Ecto neural progenitor cell (in vitro differentiated cells): ENCODE measurements at regions not wholly inside any gene's neighbourhood (a gene's known extent, or its start where the extent isn't known, plus 50 kb on each side); places are given as distances from the start of the nearest gene placed in this dataset.
"Not testable (repeated sequence)": the region's sequence is repeated elsewhere in the genome, so short reads cannot be mapped to it uniquely, and the experiment has no call there.

Source experiments
- DNase-seq: peaks from one replicate; pipeline ENCODE4 v3.0.0-alpha.2; 2018; ENCODE audit warnings: low spot score

DNA sequence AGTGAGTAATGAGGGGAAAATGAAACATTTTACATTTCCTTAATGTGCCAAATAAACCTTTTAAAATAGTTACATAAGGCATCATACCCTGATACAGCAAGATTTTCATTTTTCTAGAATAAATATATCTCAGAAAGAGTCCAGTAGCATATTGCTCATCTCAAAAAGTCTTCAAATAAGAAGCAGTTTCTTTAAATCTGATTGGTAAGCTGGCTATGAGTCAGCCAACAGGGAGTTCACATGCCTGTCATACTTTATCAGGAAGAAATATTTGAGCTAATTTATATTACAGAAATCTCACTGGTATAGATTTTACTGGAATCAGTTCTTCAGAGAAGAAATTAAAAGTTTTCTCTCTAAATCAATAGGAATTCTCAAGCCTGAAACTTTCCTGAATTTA is 258.1 kb downstream of the C11orf87 start:
- DNase-seq: no peak

DNA sequence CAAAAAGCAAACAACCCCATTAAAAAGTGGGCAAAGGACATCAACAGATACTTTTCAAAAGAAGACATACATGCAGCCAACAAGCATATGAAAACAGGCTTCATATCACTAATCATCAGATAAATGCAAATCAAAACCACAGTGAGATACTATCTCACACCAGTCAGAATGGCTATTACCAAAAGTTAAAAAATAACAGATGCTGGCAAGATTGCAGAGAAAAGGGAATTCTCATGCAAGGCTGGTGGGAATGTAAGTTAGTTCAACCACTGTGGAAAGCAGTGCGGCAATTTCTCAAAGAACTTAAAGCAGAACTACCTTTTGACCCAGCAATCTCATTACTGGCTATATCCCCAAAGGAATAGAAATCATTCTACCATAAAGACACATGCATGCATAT is 260.8 kb downstream of the C11orf87 start:
- not testable (repeated sequence) for DNase-seq

DNA sequence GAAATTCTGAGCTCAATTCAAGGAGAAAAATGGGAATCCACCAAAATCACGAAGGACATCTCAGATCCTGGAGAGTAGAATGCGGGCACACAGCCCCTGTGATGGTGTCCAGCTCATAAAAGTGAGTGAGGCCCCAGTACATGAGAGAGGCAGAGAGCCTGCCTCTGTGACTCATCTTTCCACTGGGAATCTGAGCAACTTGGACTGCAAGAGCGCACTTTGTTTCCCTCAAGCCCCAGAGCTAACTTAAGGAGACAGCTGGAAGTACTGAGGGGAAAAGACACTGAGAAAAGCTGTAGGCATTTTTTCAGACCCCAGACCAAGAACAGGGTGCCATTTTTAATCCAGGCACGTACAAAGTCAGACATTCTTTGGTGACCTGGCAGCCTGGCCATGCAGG is 273.7 kb downstream of the C11orf87 start:
- DNase-seq: no peak

DNA sequence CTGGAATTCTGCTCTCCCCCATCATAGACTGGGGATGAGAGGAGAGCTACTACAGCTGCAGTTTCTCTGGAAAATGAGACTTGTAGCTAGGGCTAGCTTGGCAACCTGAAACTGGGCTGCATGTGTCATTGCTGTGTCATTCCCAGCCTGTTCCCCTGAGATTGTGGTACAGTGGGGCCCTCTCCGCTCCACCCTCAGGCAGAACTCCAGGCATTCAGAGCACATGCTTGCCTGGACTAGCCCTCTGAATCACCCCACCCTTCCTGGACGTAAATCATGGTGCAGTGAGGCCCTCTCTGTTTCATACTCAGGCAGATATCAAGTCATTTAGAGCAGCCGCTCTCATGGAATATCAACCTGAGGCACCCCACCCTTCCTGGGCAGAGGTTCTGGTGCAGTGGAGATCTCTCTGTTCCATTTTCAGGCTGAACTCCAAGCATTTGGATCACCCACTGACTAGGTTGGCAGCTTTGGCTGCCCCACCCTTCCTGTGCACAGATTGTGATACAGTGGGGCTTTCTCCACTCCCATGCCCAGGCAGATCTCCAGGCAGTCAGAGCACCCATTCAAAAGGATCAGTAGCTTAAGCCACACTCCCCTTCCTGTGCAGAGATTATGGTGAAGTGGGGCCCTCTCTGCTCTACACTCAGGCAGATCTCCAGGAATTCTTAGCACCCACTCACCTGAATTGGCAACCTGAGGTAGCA is 274.4 kb downstream of the C11orf87 start:
- DNase-seq: no peak

DNA sequence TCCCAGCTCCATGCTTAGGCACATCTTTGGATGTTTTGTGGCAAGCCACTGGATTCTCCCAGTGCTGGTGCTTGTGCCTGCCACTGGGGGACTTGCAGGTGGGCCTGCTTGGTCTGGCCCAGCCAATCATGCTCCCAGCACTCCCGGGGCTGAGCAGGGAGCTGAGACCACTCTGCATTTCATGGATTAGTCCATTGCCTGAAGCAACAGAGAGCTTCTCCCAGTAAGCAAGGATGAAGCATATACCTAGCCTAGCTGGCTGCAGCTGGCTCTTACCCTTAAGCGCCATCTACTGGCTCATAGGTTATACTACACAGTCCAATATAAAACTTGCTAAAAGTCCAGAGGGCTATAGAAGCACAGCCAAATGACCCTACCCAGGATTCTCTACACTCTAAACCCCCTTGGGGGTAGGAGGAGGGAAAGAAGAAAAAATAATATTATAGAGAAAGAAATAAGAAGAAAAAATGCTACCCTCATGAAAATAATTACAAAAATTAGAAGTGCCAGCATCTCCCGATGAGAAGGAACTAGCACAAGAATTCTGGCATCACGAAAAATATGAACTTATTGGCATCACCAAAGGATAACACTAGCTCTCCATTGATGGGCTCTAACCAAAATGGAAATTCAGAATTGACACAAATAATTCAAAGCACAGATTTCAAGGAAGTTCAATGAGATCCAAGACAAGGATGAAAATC is 275.3 kb downstream of the C11orf87 start:
- peak; percentile 55 for DNase-seq

DNA sequence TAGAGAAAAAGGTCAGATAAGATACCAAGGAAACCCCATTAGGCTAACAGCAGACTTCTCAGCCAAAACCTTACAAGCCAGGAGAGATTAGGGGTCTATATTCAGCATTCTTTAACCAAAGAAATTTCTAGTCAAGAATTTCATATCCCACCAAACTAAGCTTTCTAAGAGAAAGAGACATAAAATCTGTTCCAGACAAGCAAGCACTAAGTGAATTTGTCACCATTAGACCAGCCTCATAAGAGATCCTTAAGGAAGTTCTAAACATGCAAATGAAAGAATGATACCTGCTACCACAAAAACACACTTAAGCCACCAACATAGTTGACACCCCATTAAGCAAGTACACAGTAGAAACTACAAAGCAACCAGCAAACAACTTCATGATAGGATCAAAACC is 276.2 kb downstream of the C11orf87 start:
- DNase-seq: no peak

DNA sequence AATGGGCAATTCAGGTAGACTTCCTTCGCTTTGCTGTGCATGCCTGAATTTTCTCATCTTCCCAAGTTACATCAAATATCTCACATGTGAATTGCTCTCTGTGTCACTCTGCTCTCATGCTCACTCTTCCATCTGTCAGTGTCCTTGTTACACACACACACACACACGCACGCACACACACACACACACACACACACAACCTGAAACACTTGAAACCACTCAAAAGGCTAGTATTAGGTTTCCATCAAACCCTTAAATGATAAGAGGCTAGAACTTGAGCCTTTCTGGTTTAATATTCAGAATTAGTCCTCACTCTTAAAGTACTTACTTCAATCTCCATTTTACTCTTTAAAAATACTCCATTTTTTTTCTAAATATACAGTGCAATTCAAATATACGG is 282.4 kb downstream of the C11orf87 start:
- DNase-seq: no peak

DNA sequence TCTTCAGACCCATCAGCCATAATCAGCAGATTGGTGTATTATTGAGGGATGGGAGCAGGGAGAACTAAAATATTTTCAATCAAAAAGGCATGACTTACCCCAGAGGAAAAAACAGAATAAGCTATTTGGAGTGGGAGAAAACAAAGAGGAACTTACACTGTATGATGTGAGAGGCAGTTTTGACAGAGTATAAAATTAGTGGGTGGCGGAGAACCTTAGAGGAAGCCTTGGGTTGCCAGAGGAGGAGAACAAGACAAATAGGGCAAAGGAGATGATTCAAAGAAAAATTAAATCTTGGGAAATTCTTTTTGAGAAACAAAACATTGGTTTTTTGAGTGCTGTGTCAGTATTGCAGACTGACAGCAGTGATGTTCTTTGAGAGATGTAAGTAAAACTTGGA is 285.0 kb downstream of the C11orf87 start:
- no peak for DNase-seq

DNA sequence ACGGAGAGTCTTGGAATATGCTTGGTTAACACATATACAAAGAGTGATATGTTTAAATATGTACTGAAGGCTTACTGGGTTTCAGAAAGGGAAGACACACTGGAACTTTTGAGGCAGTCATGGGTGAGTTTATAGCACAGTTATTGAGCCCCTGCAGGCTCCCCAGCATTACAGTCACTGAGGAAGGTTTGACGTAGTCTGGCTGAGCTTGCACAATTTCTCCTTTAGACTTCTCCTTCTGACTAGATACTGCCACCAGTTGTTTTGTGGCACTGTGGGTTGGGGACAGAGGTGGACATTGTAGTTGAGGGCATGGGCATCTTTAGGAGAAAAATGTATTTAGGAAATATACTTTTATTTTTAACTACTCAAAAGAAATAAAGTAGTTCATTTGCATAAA is 285.4 kb downstream of the C11orf87 start:
- no peak for DNase-seq

DNA sequence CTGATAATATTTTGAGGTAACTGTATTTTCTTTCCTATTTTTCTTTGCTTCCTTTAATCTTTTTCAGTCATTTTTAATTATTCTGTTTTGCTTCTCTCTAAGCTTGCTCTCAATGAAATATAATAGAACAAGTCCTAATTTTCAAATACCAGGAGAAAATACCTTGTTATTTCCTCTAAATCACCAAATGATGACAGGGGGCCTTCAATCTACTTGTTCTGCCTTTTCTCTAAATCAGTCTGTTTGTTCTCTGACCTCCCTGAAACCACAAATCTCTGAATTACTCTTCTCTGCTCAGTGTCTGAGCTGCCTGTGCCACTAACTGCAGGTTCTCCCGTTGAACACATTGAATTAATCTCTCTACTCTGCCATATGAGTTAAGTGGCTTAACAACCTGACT is 286.2 kb downstream of the C11orf87 start:
- no peak for DNase-seq

DNA sequence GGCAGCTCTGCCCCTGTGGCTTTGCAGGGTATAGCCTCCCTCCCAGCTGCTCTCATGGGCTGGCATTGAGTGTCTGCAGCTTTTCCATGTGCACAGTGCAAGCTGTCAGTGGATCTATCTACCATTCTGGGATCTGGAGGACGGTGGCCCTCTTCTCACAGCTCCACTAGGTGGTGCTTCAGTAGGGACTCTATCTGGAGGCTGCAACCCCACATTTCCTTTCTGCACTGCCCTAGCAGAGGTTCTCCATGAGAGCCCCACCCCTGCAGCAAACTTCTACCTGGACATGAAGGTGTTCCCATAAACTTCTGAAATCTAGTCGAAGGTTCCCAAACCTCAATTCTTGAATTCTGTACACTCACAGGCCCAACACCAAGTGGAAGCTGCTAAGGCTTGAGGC is 292.5 kb downstream of the C11orf87 start:
- DNase-seq: not testable (repeated sequence)

DNA sequence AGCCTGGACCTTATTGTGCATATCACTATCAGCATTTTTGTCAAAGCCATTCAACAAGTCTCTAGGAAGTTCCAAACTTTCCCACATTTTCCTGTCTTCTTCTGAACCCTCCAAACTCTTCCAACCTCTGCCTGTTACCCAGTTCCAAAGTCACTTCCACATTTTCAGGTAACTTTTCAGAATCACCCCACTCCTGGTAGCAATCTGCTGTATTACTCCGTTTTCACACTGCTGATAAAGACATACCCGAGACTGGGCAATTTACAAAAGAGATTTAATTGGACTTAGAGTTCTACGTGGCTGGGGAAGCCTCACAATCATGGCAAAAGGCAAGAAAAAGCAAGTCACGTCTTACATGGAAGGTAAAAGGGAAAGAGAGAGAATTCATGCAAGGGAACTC is 293.4 kb downstream of the C11orf87 start:
- not testable (repeated sequence) for DNase-seq

DNA sequence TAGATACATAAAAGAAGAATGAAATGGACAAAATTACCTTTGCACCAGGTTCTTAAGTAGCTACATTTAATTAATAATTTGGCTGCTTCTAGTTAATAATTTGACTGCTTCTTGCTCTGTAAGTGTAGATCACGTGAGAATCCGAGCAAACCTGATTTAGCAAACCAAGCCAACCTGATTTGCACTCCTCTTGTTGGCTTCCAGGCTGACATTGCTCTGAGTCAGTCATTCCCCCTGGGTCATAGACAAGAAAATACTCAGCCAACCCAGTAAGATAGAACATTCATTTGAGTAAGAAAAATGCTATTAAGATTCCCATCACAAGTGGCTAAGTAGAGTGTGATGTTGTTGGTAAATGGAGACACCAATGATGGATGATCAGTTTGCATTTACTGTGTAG is 304.1 kb downstream of the C11orf87 start:
- DNase-seq: no peak

DNA sequence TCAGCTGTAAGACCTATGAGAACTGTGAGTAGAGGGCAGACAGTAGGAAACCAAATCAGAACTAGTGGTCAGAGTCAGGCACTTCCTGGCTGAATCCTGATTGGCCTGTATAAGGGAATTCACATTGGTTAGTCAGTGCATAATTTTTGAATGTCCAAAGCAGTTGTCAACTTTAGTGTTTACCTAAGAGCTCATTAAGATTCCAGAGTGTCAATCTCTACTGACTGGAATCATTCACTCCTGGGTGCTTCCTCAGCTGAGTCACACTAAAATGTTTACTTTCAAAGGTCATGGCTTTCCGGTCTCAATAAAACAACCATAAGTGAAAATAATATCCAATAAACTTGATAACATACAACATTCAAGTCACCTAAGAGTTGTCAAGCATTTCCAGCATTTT is 306.1 kb downstream of the C11orf87 start:
- no peak for DNase-seq

DNA sequence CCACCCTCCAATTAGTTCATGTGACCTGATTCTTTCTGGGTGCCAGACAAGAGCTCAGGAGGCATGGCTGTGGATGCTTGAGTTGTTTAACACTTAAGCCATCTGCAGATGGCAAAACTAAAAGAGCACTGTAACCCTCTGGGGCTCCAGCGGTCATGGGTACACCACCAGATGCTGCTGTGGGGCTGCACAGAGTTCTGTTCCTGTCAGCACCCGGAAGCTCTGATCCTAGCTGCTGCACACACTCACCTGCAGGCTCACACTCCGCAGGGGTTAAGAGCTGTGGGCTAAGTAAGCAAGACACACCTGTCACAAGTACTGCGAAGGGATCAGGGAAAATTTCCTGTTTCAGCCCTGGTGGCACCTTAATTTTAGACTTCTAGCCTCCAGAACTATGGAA is 307.8 kb downstream of the C11orf87 start:
- DNase-seq: no peak

DNA sequence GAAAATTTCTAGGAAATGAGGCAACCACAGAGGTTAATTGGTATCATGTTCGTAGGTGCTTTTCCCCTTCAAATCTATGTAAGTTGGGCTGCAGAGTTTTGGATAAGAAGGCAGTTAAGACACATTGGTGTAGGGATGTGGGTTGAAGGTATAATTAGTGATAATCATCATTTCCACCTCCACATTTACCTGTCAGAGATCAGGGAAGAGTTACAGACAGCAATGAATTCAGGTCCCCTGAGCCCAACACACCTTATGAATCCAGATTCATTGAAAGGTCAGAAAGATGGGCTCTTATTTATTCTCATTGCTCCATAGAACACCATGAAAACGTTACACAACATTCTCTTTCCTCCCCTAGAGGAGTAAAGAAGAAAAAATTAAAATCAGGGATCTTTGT is 308.7 kb downstream of the C11orf87 start:
- no peak for DNase-seq

DNA sequence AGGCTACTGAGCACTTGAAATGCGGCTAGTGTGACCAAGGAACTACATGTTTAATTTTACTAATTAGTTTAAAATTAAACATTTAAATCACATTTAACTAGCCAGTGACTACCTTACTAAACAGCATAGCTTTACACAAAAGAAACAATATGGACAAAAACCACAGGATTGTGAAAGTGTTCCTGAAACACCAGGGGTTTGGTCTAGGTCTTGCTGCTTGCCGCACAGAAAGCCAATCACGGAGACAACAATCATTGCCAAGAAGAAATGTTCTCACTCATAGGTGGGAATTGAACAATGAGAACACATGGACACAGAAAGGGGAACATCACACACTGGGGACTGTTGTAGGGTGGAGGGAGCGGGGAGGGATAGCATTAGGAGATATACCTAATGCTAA is 309.5 kb downstream of the C11orf87 start:
- no peak for DNase-seq

DNA sequence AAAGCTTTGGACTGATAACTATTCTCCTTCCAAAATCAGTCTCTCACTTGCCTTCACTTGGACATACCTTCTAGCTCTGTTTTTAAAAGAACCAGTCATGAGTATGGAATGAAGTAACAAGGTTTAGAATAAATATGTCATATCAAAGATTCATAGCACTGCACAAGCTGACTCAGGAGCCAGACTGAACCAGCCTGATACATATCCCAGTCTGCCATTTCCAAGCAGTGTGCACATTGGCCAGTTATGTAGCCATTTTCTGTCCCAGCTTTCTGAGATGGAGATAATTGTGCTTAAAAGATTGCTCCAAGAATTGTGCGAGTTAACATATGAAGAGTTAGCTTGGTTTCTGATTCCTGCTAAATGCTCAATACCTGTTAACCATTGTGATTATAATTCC is 311.3 kb downstream of the C11orf87 start:
- no peak for DNase-seq

DNA sequence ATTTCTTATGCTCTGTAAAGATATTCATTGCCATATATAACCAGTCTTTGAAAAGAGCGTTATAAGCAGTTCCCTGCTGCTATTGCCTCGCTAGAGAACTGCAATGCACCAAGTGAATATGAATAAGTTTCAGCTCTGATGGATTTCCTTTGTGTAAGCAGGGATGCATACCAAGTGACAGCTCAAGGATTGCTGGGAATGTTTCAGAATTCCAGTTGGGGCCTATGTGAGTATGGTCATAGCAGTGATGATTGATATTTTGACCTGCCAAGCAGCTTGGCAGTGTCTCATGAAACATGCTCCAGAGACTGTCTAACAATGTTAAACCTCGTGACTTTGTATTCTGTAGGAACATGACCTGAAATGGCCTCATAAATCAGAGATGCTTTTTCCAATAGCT is 312.6 kb downstream of the C11orf87 start:
- DNase-seq: no peak

DNA sequence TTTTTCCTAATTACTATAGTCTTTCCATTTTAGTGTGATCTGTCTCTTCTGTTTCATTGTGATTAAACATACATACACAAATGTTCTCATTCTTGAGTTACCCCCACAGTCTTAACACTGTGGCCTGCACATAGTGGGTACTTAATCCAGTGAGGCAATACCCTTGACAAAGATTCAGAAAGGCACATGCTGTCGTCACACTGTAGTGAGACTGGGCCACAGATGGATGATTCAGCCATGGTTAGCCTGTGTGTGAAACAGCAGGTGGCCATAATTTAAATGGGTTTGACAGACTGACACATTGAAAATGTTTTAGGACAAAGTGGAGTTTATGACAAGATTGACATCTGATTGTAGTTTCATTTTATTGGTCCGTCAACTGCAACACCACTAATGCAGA is 313.1 kb downstream of the C11orf87 start:
- DNase-seq: no peak

DNA sequence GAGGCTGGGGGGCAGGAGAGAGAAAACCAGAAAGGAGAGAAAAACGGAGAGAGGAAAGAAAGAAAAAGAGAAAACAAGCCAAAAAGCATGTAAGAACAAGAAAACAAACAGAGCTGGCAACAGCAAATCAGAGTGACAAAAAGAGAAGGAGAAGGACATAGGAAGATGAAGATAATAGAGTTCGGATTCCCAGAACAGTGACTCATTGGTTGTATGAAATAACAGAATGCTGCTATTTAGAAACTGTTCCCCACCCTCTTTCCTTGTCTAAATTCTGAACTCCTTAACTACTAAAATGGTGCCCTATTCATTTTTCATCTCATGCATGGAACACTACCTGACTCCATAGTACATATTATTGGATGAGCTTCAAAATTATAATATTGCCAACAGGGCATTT is 317.4 kb downstream of the C11orf87 start:
- no peak for DNase-seq

DNA sequence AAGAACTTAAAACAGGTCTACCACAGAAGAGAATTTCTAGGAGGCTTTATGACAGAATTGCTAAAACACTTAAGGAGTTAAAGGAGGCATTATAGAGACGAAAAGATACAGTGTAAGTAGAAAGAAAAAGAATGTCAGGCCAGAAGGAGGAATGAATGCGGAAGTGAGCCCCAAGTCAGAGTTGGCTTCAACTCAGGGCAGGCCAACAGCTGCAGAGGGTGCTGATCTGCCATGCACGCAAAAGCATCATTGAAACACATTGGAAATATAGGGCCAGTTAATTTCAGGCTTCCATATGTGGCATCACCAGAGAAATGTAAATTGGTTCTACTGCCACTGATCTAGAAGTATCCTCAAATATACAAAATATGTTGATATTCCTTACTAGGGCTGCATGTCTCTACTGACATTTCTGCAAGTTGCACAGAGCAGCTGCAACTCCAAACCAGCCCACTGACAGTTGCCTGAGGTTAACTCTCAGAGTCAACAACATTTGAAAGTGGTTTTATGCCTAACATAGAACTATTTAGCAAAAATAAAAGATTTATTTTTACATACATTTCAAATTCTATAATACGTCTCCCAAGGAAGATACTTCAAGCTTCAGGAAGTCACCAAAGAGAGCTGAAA is 324.1 kb downstream of the C11orf87 start:
- no peak for DNase-seq

DNA sequence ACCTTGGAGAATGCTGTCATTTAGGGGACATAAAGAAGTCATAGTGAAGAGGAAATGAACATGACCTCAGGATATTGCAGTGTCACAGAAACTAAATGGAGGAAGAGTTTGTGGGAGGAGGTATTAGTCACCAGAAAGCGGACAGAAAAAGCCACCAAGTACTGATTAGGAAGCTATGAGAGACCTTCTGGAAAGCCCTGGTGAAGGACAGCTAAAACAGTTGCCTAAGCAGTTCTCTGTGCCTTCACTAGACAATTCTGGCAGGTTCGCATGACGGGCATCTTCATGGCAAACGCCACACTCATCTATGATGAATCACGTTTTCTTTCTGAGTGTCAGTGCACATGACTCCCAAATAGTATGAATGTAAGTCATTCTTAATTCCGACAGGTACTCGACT is 325.8 kb downstream of the C11orf87 start:
- no peak for DNase-seq

DNA sequence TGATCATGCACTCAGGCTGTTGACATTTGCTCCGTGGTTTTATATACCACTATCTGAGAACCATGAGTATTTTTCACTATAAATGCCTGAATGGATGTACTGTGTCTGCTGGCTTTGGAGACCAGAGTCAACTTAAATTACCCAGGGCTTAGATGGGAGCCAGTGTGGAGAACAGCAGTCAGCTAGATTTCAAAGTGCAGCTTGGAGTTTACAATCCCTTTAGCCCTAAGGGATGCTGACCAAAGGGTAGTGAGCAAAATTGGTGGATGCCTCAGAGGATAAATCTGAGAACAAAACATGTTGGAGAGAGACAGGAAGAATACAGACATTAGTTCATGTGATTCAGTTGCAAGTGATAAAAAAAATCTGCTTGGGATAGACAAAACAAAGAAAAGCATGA is 327.5 kb downstream of the C11orf87 start:
- no peak for DNase-seq
